Pulmonary artery endothelial cell (primary cell): ENCODE measurements at regions not wholly inside any gene's neighbourhood (a gene's known extent, or its start where the extent isn't known, plus 50 kb on each side); places are given as distances from the start of the nearest gene placed in this dataset.
"Not testable (repeated sequence)": the region's sequence is repeated elsewhere in the genome, so short reads cannot be mapped to it uniquely, and the experiment has no call there.

ENCODE experiments used
- DNase-seq: peaks from one replicate; pipeline ENCODE4 v3.0.0-alpha.2; 2011; ENCODE audit warnings: low read depth, low spot score

DNA sequence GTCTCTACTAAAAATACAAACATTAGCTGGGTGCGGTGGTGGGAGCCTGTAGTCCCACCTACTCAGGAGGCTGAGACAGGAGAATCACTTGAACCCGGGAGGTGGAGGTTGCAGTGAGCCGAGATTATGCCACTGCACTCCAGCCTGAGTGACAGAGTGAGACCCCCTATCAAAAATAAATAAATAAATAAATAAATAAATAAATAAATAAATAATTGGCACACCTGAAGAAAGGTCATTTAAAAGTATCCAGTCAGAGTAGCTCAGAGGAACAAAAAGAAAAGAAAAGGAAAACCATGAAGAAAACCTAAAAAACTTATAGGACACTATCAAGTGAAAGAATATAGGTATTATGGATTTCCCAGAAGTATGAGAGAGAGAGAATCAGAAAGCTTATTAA lies 330.1 kb upstream of the AR start:
- DNase-seq = not testable (repeated sequence)

- DNase-seq = no peak
Observed at GRCh38 chrX:67207912-67208311, 335.9 kb upstream of the AR start.

DNA sequence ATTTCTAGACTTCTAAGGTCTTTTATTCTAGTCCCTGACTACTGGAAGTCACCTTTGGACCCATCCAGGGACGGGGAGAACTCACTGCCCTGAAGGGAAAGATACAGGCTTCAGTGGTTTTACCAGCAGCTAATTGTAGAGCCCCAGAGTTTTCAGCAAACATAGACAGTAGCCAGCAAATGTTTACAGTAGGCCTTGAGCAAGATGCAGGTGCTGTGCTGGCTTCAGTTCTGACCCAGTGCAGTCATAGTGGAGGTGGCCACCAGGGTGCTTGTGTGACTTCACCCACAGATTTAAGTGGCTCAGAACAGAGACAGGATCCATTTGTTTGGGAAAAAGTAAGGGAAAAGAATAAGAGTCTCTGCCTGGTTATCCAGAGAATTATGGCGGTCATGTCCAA lies 384.4 kb upstream of the AR start:
- no peak for DNase-seq

- no peak for DNase-seq
Observed at GRCh38 chrX:67114635-67115034, 429.2 kb upstream of the AR start.

DNA sequence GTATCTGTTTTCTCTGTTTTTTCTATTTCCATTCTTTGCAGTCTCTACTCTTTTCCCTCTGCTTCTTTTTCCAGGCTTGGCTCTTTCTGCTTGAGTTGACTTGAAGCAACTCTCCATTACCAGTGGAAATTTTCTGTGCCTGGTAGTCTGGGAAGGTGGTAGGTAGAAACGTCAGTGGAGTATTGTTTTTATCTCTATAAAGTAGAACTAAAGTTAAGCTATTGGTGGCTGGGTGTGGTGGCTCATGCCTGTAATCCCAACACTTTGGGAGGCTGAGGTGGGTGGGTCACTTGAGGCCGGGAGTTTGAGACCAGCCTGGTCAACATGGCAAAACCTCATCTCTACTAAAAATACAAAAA lies 438.1 kb upstream of the AR start:
- DNase-seq = no peak

GRCh38 chrX:67104982-67105757 lies 438.7 kb upstream of the AR start:
- DNase-seq = no peak

GRCh38 chrX:67100031-67100884 lies 443.6 kb upstream of the AR start:
- no peak for DNase-seq

GRCh38 chrX:67094061-67094460 lies 449.8 kb upstream of the AR start:
- no peak for DNase-seq

DNA sequence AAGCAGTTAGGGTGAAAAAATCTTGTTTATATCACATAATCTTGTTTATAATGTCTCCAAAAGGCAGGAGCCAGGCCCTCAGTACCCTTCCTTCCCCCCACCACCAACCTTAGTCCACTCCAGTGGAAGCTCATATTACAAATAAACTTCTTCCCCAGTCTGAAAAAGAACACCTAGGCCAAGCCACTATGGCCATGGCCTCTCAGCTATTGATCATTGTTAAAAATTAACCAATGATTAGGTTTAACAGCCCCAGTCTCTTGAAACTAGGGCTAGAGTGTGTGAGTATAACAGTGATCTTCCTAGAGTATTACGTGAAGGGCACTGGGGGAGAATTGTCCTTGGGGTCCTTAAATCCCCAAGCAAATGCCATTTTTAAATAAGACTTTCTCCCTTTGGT lies 411.9 kb upstream of the EDA2R start:
- DNase-seq = no peak

DNA sequence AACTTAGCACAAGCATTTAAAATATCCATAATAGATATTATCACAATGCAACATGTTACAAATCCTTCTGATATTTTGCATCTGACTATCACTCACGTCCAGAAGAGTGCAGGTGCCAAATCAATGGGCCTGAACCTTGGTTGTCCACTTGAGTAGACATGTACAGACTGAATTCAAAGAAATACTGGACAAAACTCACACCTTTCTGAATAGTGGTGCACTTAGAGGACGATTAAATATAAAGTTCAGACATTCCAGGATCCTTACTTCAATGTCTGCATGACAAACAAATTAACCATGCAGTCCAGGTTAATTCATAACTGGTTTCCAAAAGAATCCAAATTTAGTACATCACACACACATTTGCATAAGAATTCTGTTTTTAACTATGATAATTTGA lies 406.0 kb upstream of the EDA2R start:
- DNase-seq = no peak

DNA sequence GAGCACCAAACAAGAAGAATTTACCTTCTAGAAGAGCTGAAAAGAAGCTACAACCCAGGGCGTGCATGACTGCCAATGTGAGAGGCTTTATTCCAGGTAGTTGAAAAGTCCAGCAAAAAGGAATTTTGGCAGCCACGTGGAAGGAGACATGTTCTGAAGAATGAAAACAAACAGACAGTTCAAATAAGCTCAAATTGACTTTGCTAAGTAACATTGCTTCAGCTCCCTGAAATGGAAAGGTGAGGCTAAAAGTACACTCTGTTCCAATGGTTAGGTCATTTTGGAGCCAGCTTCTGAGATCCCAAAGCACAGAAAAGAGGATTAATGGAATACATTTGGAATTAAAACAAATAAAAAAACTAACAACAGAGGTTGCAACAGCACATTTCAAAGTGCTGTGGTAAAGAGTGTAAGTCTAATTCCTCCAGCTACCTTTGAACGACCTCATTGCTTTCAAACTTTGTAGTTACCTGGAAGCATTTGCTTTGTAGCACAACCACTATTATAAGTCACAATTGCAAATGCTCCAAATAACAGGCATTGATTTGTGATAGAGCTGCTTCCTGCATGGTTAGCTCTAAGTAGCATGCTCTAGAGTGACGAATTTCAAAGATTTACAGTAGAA lies 405.3 kb upstream of the EDA2R start:
- no peak for DNase-seq

DNA sequence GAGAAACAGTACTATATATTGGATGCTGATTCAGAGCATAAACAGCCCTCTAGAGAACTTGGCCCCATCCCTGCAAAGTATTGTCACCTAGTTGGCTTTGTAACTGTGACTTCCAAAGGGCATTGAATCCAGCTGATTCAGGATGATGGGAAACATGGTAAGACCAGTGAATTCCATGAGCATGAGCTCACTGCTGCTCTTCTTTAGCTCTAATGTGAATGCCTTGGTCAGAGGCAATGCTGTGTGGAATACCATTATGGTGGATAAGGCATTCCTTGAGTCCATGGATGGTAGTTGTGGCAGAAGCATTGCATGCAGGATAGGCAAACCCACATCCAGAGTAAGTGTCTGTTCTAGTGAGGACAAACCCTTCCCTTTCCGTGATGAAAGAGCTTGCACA lies 365.6 kb upstream of the EDA2R start:
- DNase-seq = no peak

- DNase-seq = no peak
Observed at GRCh38 chrX:66994729-66995128, 355.9 kb upstream of the EDA2R start.

DNA sequence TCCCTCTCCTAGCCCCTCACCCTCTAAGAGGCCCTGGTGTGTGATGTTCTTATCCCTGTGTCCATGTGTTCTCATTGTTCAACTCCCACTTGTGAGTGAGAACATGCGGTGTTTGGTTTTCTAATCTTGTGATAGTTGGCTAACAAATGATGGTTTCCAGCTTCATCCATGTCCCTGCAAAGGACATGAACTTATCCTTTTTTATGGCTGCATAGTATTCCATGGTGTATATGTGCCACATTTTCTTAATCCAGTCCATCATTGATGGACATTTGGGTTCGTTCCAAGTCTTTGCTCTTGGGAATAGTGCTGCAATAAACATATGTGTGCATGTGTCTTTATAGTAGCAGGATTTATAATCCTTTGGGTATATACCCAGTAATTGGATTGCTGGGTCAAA lies 353.2 kb upstream of the EDA2R start:
- not testable (repeated sequence) for DNase-seq

GRCh38 chrX:66988331-66988730 lies 349.5 kb upstream of the EDA2R start:
- no peak for DNase-seq

- DNase-seq = no peak
Observed at GRCh38 chrX:66961665-66962064, 322.8 kb upstream of the EDA2R start.

DNA sequence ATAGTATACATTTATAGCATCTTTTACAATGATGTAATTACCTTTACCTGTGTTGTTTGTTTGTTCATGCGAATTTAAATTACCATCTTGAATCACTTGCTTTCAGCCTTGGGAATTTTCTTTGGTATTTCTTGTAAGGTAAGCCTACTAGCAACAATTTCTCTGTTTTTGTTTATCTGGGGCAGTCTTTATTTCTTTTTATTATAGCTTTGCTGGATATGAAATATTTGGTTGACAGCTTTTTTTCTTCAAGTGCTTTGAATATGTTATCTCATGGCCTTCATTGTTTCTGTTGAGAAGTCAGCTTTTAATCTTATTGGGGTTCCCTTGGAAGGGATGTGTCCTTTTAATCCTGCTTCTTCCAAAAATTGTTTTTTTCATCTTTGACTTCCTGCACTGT lies 292.8 kb upstream of the EDA2R start:
- DNase-seq = no peak

GRCh38 chrX:66930516-66930915 lies 291.6 kb upstream of the EDA2R start:
- not testable (repeated sequence) for DNase-seq

DNA sequence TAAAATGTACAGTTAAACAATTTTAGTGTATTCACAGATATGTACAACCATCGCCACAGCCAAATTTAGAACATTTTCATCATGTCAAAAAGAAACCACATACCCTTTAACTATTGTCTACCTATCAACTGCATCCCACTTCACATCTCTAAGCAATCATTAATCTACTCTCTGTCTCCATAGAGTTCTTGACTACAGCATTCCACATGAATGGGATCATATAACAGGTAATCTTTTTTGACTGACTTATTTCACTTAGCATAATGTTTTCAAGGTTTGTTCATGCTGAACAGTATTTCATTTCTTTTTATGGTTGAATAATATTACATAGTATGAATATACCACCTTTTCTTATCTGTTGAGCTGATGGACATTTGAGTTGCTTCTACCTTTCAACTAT lies 281.4 kb upstream of the EDA2R start:
- no peak for DNase-seq

DNA sequence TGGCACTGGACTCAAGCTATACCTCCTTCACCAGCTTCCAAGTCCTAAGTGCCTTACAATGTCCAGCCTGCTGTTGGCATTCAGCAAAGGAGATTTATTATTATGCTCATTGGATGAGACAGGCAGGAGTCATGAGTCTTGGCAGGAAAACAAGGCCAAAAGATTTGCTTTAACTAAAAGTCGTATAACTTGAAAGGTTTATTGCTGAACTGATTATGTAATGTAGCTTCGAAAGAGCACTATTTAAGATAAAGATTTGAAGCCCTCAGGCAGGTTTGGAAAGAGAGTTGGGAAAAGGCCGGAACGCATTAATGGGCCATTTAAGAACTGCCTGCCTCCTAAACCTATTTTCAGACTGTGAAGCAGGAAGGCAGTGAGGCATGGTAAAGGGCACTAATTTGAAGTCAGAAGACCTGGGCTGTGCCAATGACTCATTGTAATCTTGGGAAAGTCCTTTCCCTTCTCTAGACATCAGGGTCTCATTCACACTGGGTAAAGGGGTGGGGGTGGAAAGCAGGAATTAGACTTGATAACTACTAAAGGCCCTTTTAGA lies 280.5 kb upstream of the EDA2R start:
- DNase-seq = no peak

DNA sequence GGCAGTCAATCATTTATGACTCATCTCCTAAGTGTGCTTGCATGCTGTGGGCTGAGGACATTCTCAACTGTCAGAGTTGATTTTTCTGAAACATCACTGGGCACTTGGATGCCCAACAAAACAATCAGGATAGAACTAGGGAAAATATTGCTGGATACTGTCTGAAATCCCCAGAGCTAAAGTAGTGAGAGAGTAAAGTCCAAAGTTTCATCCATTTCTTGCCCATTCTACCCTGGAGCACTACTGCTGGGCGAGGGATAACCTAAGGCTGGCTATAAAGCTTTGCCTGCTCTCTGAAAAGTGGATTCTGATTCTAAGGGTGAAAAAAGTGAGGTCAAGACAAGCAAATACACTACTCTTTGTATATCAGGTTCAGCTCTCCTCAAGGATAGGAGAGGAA lies 279.6 kb upstream of the EDA2R start:
- DNase-seq = no peak

DNA sequence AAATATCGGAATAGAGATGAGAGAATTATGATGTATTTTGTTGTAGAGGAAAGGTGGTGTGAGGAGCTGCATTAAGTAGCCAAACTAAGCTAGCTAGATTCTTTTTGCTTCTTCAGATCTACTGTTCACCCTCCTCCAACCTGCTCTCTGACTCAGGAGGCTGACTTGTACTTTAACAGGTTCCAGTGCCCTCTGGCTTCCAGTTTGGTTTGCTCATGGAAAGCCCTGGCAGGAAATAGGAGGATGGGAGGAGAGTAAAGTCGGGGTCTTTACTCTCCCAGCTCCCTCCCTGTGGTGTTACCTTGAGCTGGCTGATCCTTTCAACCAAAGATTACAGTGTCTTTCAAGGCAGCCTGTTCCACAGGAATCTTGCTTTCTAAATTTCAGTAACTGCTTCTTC lies 277.0 kb upstream of the EDA2R start:
- DNase-seq = no peak
